HL-60/S4 treated with phorbol 12-myristate 13-acetate at 8.2 ng/mL for 4 days and 3 days (cell line): ENCODE measurements at regions not wholly inside any gene's neighbourhood (a gene's known extent, or its start where the extent isn't known, plus 50 kb on each side); places are given as distances from the start of the nearest gene placed in this dataset.
"Not testable (repeated sequence)": the region's sequence is repeated elsewhere in the genome, so short reads cannot be mapped to it uniquely, and the experiment has no call there.

ENCODE experiments used
- in situ Hi-C: fragments of 300-500 bp; cut with MboI; formaldehyde crosslinking; loops from 2 replicates; pipeline ENCODE4 v1.15.0; 2022; ENCODE audit warnings: low sequenced_read_pairs

GRCh38 chr2:175372704-175373701, 191.5 kb upstream of the ATP5MC3 start:
- in situ Hi-C loops: loop anchor here (25.0 kb wide), 1 partner anchor 714 kb away; the partner anchor contains the start of genes EVX2, HOXD12 and HOXD13

- in situ Hi-C loops: loop anchor here (25.0 kb wide), 1 partner anchor 716 kb away; the partner anchor contains the start of genes EVX2, HOXD12 and HOXD13
These were observed 189.9 kb upstream of the ATP5MC3 start for GRCh38 chr2:175371378-175371777.

GRCh38 chr2:175366815-175367214, 185.3 kb upstream of the ATP5MC3 start:
- in situ Hi-C loops: loop anchor here (25.0 kb wide), 1 partner anchor 720 kb away; the partner anchor contains the start of genes EVX2, HOXD12 and HOXD13

GRCh38 chr2:175363699-175364098, 182.2 kb upstream of the ATP5MC3 start:
- in situ Hi-C loops: loop anchor here (25.0 kb wide), 1 partner anchor 724 kb away; the partner anchor contains the start of genes EVX2, HOXD12 and HOXD13

- in situ Hi-C loops: loop anchor here (25.0 kb wide), 1 partner anchor 725 kb away; the partner anchor contains the start of genes EVX2, HOXD12 and HOXD13
These were observed 180.8 kb upstream of the ATP5MC3 start for GRCh38 chr2:175362331-175362730.

GRCh38 chr2:175359710-175360109, 178.2 kb upstream of the ATP5MC3 start:
- in situ Hi-C loops: loop anchor here (25.0 kb wide), 1 partner anchor 728 kb away; the partner anchor contains the start of genes EVX2, HOXD12 and HOXD13

- in situ Hi-C loops: loop anchor here (25.0 kb wide), 1 partner anchor 730 kb away; the partner anchor contains the start of genes EVX2, HOXD12 and HOXD13
These were observed 175.4 kb upstream of the ATP5MC3 start for GRCh38 chr2:175356901-175357300.

- in situ Hi-C loops: loop anchor here (25.0 kb wide), 1 partner anchor 732 kb away; the partner anchor contains the start of genes EVX2, HOXD12 and HOXD13
These were observed 173.7 kb upstream of the ATP5MC3 start for GRCh38 chr2:175355246-175355645.

- in situ Hi-C loops: loop anchor here (25.0 kb wide), 1 partner anchor 734 kb away; the partner anchor contains the start of genes EVX2, HOXD12 and HOXD13
These were observed 171.8 kb upstream of the ATP5MC3 start for GRCh38 chr2:175353275-175353674.

- in situ Hi-C loops: loop anchor here (25.0 kb wide), 1 partner anchor 736 kb away; the partner anchor contains the start of genes EVX2, HOXD12 and HOXD13
These were observed 170.0 kb upstream of the ATP5MC3 start for GRCh38 chr2:175351512-175351911.

- in situ Hi-C loops: loop anchor here (25.0 kb wide), 1 partner anchor 737 kb away; the partner anchor contains the start of genes EVX2, HOXD12 and HOXD13
These were observed 168.6 kb upstream of the ATP5MC3 start for GRCh38 chr2:175350105-175350504.

GRCh38 chr2:175342085-175342484, 160.6 kb upstream of the ATP5MC3 start:
- in situ Hi-C loops: no loop called here

- in situ Hi-C loops: no loop called here
These were observed 148.7 kb upstream of the ATP5MC3 start for GRCh38 chr2:175330195-175330594.

GRCh38 chr2:175326801-175327200, 145.3 kb upstream of the ATP5MC3 start:
- in situ Hi-C loops: no loop called here

- in situ Hi-C loops: not testable (repeated sequence)
These were observed 144.7 kb upstream of the ATP5MC3 start for GRCh38 chr2:175326164-175326563.

- in situ Hi-C loops: no loop called here
These were observed 141.7 kb upstream of the ATP5MC3 start for GRCh38 chr2:175323162-175323561.

GRCh38 chr2:175318542-175318941, 137.0 kb upstream of the ATP5MC3 start:
- in situ Hi-C loops: no loop called here

- in situ Hi-C loops: no loop called here
These were observed 136.2 kb upstream of the ATP5MC3 start for GRCh38 chr2:175317751-175318150.

GRCh38 chr2:175312137-175312536, 130.6 kb upstream of the ATP5MC3 start:
- in situ Hi-C loops: no loop called here

- in situ Hi-C loops: no loop called here
These were observed 129.4 kb upstream of the ATP5MC3 start for GRCh38 chr2:175310813-175311504.

- in situ Hi-C loops: no loop called here
These were observed 128.3 kb upstream of the ATP5MC3 start for GRCh38 chr2:175309799-175310198.
